ENCODE measurements at regions not wholly inside any gene's neighbourhood (a gene's known extent, or its start where the extent isn't known, plus 50 kb on each side); places are given as distances from the start of the nearest gene placed in this dataset.

DNA sequence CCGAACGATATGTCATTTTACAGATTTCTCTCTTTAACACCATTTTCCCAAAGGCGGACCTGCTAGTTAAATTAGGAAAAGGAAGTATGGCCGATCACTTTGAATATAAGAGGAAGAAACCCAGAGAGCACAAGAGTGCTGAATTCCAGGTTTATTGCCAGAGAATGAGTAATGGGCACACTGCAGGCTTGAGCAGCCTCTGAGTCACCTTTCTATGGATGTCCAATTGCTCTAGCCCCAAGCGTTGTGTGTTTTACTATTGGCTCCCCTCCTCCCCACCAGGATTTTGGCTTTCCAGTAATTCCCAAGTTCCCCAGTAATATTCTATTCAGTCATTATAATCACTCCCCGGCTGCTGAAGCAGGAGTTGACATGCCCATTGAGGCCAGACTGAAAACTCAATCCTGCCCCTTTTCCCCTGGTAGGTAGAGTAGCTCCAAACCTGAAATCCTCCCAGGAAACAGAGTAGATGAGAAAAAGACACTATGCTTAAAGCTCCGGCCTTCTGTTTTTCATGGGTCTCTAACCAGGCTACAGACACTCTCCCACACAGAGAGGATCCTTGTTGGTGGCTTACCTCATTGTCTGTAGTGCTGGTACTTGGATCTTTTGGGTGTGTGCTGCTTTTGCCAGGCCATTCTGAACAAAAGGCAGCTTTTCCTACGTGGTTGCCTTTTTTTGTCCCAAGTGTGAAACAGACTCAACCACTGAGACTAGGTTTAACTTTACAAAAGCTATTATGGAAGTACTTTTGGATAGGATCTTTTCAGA, 704.3 kb upstream of the FLRT2 start:
- TF ChIP-seq, protein P1, sequence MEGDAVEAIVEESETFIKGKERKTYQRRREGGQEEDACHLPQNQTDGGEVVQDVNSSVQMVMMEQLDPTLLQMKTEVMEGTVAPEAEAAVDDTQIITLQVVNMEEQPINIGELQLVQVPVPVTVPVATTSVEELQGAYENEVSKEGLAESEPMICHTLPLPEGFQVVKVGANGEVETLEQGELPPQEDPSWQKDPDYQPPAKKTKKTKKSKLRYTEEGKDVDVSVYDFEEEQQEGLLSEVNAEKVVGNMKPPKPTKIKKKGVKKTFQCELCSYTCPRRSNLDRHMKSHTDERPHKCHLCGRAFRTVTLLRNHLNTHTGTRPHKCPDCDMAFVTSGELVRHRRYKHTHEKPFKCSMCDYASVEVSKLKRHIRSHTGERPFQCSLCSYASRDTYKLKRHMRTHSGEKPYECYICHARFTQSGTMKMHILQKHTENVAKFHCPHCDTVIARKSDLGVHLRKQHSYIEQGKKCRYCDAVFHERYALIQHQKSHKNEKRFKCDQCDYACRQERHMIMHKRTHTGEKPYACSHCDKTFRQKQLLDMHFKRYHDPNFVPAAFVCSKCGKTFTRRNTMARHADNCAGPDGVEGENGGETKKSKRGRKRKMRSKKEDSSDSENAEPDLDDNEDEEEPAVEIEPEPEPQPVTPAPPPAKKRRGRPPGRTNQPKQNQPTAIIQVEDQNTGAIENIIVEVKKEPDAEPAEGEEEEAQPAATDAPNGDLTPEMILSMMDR (conservative IDR thresholded peaks at IDR 0.05 in 1 of 2, IDR thresholded peaks at IDR 0.05 in 1 of 2; ENCODE audit: extremely low read depth in 1 of 2, insufficient read depth in 1 of 2, low read depth in 1 of 2, low read length in 2 of 2), result no peak
- TF ChIP-seq EZH2 (IDR thresholded peaks at IDR 0.05; ENCODE audit: borderline replicate concordance, low read length), result no peak

All from mammary epithelial cell (primary cell).